ENCODE measurements at regions not wholly inside any gene's neighbourhood (a gene's known extent, or its start where the extent isn't known, plus 50 kb on each side); places are given as distances from the start of the nearest gene placed in this dataset.

DNA sequence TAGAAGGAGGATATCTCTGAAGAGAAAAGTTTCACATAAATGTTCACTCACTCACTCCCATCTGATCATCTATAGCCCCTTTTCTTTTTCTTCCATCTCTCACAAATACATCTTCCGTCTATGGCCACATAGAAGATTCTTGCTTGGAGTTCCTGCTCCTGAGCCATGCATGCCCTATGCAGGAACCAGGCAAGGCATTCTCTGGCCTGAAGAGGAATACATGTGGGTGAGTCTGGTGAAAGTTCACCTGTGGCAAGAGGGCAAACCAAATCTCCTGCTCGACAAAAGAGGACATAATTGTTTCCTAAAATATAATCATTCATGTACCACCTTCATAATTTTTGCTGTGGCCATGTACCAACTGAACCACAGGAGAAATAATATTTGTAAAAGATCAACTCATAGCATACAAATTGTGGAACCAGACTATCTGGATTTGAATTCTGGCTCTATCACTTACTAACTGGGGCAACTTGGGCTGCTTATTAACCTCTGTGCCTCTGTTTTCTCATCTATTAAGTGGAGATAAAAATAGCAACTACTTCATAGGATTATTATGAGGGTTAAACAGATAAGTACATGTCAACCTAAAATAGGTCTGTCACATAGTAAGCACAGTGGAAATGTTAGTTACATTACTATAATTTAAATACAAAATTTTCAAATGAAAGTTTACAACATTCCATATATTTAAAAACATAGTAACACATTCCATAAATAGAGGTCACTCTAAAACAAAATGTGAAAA, 121.2 kb upstream of the NFIB start:
- Mint-ChIP-seq H3K9me3 (ENCODE audit: unreplicated experiment) (no peaks in the 10 kb centered on the region), H3K27ac (ENCODE audit: unreplicated experiment) (no peak overlapping the region), H3K27me3 (ENCODE audit: unreplicated experiment) (peaks cover 3% of the 10 kb centered on the region), H3K36me3 (ENCODE audit: unreplicated experiment) (no peaks in the 10 kb centered on the region), H3K4me3 (ENCODE audit: unreplicated experiment) (no peak overlapping the region), H3K4me1 (ENCODE audit: unreplicated experiment) (peaks cover 19% of the 10 kb centered on the region)
- no peak for DNase-seq (ENCODE audit: extremely low spot score, unreplicated experiment)
- TF ChIP-seq CTCF (IDR thresholded peaks at IDR 0.05) = no peak

GRCh38 chr9:14434158-14434504, 120.2 kb upstream of the NFIB start:
- peak; percentile 3 for TF ChIP-seq CTCF (IDR thresholded peaks at IDR 0.05)
- Mint-ChIP-seq H3K9me3 (ENCODE audit: unreplicated experiment) (no peaks in the 10 kb centered on the region), H3K4me1 (ENCODE audit: unreplicated experiment) (peaks cover 19% of the 10 kb centered on the region), H3K36me3 (ENCODE audit: unreplicated experiment) (no peaks in the 10 kb centered on the region), H3K27ac (ENCODE audit: unreplicated experiment) (no peak overlapping the region), H3K27me3 (ENCODE audit: unreplicated experiment) (peaks cover 3% of the 10 kb centered on the region), H3K4me3 (ENCODE audit: unreplicated experiment) (no peak overlapping the region)
- no peak for DNase-seq (ENCODE audit: extremely low spot score, unreplicated experiment)

DNA sequence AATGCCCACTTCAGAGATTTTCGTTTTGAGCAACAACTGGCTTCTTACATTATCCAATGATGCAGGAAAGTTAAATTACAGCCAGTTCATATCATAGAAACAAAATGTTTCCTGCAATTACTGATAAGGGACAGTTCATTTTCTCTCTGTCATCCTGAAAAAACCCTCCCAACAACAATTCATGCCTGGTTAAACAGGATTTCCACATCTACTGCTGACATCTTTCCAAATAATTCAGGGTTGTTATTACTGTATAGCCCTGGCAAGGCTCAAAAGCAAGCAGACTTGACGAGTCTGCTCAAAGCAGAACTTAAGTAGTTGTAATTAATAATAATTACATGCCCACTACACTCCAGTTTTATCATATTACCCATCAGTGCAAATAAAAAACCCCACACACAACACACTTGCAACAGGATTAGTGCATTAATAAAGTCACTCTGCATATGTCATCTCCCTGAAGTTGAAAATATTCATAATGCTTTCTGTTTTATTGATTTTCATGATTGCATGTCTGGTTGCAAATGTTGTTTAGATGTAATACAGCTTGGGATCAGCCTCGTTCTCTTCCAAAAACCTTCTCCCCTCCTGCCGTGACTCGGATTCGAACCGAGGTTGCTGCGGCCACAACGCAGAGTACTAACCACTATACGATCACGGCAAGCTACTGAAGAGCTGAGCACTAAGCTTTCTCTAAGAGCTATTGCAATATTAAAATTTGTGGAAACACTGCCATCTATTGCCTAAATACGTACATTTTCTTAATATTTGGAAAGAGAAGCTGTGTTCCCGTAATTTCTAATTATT, 119.6 kb upstream of the NFIB start:
- H3K4me1 Mint-ChIP-seq (ENCODE audit: unreplicated experiment) = peaks cover 19% of the 10 kb centered on the region
- DNase-seq (ENCODE audit: extremely low spot score, unreplicated experiment) = no peak
- H3K9me3 Mint-ChIP-seq (ENCODE audit: unreplicated experiment) = no peaks in the 10 kb centered on the region
- H3K27ac Mint-ChIP-seq (ENCODE audit: unreplicated experiment) = no peak overlapping the region
- no peak overlapping the region for H3K4me3 Mint-ChIP-seq (ENCODE audit: unreplicated experiment)
- TF ChIP-seq CTCF (IDR thresholded peaks at IDR 0.05) = peak; percentile 64
- no peaks in the 10 kb centered on the region for H3K36me3 Mint-ChIP-seq (ENCODE audit: unreplicated experiment)
- H3K27me3 Mint-ChIP-seq (ENCODE audit: unreplicated experiment) = peaks cover 3% of the 10 kb centered on the region

DNA sequence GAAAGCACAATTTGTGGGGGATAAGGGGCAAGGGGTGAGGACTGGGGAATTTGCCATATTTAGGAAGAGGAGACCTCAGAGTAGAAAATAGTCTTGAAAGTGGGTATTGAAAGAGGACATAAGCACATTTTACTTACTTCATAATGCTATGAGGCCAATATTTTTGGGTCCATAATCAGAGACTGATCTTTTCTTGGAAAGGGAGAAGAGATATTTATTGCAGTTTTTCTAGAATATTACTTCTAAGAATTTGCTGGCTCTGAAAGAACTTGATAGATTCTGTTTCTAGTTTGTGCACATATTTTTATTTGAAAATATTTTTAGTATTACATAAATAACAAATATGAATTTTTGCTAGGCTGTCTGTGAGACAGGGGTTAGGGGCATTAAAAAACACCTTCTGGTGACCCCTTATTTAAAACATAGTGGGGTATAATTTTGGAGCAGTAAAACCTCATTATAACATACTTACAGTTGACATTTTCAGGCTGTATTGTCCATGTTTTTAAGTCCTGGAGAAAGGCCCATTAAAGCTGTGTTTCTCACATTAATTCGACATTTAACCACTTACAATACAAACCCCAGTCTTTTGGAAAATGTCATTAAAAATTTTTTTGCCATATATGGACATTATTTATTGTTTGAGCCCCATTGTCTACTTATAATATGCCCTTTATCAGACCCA, 118.9 kb upstream of the NFIB start:
- Mint-ChIP-seq H3K4me1 (ENCODE audit: unreplicated experiment) (peaks cover 16% of the 10 kb centered on the region), H3K9me3 (ENCODE audit: unreplicated experiment) (no peaks in the 10 kb centered on the region), H3K27ac (ENCODE audit: unreplicated experiment) (no peak overlapping the region), H3K4me3 (ENCODE audit: unreplicated experiment) (no peak overlapping the region), H3K27me3 (ENCODE audit: unreplicated experiment) (peaks cover 3% of the 10 kb centered on the region), H3K36me3 (ENCODE audit: unreplicated experiment) (no peaks in the 10 kb centered on the region)
- TF ChIP-seq CTCF (IDR thresholded peaks at IDR 0.05) = no peak
- DNase-seq (ENCODE audit: extremely low spot score, unreplicated experiment) = no peak

DNA sequence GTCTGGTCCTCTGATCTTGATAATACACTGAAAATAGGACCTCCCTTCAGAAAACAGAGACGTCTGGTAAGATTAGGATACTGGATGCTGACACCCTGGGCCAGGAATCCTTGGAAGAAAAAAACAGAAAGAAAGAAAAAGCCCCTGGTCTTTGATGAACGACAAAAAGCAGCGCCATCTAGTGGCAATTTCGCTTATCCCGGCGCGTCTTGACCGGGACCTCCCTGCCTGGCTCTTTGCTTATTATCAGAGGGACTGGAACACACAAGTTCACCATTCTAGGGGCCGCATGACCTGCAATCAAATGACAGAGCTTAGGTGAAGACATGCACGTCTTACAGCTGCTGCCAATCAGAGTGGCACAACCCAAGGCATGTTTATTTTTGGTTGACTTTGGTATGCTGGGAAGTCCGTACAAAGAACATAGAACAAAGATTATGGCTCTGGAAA, 114.9 kb upstream of the NFIB start:
- Mint-ChIP-seq H3K9me3 (ENCODE audit: unreplicated experiment) (no peaks in the 10 kb centered on the region), H3K27ac (ENCODE audit: unreplicated experiment) (no peak overlapping the region), H3K27me3 (ENCODE audit: unreplicated experiment) (no peaks in the 10 kb centered on the region), H3K4me1 (ENCODE audit: unreplicated experiment) (peaks cover 28% of the 10 kb centered on the region), H3K4me3 (ENCODE audit: unreplicated experiment) (no peak overlapping the region), H3K36me3 (ENCODE audit: unreplicated experiment) (no peaks in the 10 kb centered on the region)
- DNase-seq (ENCODE audit: extremely low spot score, unreplicated experiment) = peak; percentile 90
- peak; percentile 89 for TF ChIP-seq CTCF (IDR thresholded peaks at IDR 0.05)
